ENCODE measurements at regions not wholly inside any gene's neighbourhood (a gene's known extent, or its start where the extent isn't known, plus 50 kb on each side); places are given as distances from the start of the nearest gene placed in this dataset.
"Not testable (repeated sequence)": the region's sequence is repeated elsewhere in the genome, so short reads cannot be mapped to it uniquely, and the experiment has no call there.

DNA sequence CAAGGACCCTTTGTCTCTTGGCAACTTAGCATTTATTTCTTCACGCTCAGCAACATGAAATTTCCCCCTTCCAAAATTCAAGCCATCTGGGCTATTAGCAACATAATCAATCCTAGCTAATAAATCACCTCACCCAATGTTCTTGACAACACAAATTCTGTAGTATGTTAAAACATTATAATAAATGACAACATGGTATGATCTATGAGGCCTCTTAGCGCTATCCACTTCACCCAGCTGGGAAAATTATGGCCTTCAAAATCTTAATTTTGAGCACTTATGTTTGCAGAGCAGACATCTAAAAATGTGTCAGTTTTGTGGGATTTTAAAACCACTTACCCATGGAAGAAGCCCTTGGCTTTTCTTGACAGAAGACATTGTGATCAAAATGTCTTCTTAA, 181.9 kb downstream of the HDGFL1 start:
- DNase-seq = no peak

DNA sequence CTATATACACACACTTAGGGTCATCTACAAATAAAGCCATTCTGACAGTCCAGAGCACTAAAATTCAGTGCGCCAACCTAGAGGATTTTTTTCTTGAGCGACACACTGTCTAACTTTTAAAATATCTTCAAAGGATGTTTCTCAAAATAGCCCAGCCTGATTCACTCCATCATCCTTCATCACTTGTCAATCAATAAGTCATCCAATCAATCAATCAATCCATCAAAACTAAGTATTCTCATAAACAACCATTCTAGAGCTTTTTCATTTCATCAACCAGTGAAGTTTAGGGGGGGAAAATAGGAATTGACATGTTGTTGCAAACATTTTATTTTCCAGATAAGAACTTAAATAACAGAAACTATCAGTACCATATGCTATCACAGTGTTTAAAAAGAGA, 183.2 kb downstream of the HDGFL1 start:
- DNase-seq = no peak

DNA sequence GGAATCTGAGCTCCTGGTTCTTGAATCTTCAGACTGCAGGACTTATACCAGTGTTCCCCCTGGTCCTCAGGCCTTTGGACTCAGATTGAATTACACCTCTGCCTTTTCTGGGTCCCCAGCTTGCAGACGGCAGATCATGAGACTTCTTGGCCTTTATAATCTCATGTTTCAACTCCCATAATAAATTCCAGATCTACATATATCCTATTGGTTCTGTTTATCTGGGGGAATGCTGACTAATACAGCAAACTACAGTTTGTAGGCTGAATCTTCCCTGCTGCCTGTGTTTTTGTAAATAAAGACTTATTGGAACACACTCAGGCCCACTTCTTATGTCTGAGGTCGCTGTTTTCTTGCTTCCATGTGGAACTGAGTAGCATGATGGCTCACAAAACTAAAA, 184.7 kb downstream of the HDGFL1 start:
- no peak for DNase-seq

- DNase-seq = no peak
Observed at GRCh38 chr6:22755605-22756004, 186.2 kb downstream of the HDGFL1 start.

DNA sequence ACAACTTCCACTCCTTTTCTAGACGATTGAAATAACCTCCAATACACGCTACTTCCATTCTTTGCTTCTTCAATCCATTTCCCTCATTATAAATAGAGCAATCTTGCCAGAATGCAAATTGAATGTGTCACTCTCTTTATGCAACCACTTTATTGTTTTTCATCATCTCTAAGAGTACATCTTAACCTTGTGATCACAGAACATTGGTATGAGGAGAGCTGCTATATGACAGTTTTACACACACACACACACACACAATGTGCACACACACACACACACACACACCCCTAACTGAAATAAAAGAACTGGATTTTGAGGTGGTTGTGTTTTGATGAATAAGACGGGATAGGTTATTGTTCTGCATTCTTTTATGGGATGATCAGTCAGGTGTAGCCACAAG, 187.0 kb downstream of the HDGFL1 start:
- DNase-seq = no peak

DNA sequence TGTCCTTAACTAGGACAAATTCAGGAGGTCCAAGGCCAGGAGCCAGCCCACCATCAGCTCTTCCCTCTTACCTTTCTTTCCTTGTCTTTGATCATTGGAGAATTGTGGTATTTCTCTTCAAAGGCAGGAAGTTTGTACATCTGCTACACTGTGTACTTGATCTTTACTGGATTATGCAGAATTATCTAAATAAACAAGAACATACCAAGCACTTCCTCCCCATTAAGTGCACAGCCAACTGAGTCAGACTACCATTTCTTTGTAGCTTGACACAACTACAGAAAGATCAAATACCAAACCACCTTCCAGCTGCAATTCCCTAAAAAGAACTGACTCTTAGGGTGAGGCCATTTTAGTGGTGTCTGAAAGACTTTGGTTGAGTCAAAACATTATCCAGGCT, 195.1 kb downstream of the HDGFL1 start:
- no peak for DNase-seq

DNA sequence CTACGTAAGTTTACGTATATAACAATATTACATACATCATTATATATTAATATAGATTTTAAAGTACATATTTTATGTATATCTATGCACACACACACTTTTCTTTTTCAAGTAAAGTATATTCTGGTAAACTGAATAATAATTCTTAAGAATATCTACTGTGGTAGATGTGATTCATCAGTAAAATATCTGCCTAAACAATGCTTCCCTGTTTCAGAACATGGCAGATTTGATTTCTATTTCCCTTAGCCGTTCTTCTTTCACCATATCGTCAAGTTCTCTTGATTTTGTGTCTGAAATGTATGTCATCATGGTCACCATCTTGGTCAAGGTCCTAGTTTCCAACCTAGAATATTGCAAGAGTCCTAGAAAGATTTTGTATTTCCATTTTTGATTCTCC, 195.6 kb downstream of the HDGFL1 start:
- DNase-seq = no peak

- DNase-seq = no peak
Observed at GRCh38 chr6:22766979-22767378, 197.6 kb downstream of the HDGFL1 start.

DNA sequence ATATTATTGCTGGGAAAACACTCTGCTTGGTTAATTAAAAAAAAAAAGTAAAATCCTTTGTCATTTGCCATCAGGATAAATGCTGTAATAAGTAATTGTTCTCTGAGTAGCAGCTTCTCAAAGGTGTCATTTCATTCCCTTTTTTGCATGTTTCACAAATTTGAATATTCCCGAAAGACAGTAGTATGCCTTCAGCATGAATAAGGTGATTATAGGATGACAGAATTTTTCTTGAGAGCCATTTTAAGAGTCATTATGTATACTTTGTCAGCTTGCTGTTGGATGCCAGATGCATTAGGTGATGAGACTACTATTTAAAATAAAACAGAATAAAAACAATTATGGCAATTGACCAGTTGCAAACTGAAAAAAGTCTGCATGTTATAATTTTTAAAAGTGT, 200.7 kb downstream of the HDGFL1 start:
- no peak for DNase-seq

DNA sequence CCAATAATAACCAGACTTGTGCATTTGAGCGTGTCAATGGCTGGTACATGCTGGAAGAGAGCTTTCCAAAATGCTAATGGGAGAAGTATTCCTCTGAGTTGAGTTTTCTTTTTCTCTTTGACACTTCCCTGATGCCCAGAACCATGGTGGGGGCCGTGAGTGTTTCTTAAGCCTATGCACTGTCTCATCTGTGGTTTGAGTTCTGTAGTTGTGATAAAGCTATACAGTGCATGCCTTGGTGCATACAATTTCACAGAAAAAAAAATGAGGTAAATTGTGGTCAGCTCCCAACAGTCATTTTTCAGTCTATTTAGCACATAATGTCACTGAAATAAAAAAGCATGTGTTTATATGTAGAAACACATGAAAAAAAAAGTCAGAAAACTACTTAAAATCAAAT, 204.8 kb downstream of the HDGFL1 start:
- no peak for DNase-seq

DNA sequence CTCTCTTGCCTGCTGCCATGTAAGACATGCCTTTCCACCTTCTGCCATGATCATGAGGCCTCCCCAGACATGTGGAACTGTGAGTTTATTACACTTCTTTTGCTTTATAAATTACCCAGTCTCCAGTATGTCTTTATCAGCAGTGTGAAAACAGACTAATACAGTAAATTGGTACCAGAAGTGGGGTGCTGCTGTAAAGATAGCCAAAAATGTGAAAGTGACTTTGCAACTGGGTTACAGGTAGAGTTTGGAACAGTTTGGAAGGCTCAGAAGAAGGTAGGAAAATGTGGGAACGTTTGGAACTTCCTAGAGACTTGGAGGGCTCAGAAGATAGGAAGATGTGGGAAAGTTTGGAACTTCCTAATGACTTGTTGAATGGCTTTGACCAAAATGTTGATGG, 209.1 kb downstream of the HDGFL1 start:
- not testable (repeated sequence) for DNase-seq

- DNase-seq = no peak
Observed at GRCh38 chr6:22779062-22779461, 209.7 kb downstream of the HDGFL1 start.

DNA sequence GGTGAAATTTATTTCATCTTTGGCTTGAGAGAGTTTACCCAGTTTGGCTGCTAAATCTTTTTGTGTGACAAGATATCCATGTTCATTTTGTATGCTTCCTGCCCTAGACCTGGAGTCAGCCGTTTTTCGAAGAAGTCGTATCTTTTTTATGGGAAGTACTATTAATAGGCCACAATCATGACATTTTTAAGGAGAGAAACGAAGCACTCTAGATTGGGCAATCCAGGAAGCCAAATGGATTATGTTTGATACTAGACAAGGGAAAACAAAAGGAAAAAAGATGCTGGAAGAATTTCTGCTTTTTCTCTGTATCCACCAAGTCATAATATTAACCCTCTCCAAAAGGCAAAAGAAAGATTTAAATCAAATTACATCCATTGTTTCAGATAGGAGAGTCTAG, 214.6 kb downstream of the HDGFL1 start:
- no peak for DNase-seq

GRCh38 chr6:22784601-22785410, 215.4 kb downstream of the HDGFL1 start:
- no peak for DNase-seq

DNA sequence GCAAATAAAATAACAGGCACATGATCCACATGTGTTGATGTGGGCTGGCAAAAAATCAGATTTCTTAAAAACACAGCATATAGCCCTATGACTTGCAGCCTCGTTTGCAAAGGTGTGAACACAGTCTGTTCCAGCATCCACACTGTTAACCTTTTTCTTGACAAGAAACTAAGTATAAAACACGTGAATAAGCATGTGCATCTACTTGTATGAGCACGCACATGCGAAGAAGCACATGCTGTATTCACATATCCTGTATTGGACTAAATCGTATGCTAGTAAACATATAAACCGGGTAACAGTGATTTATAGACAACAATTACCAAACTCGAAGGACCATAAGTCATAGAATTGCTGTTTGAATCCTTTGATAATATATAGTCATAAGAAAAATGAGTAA, 218.7 kb downstream of the HDGFL1 start:
- DNase-seq = no peak

GRCh38 chr6:22789315-22789714, 219.9 kb downstream of the HDGFL1 start:
- DNase-seq = no peak

- no peak for DNase-seq
Observed at GRCh38 chr6:22794844-22795243, 225.5 kb downstream of the HDGFL1 start.

DNA sequence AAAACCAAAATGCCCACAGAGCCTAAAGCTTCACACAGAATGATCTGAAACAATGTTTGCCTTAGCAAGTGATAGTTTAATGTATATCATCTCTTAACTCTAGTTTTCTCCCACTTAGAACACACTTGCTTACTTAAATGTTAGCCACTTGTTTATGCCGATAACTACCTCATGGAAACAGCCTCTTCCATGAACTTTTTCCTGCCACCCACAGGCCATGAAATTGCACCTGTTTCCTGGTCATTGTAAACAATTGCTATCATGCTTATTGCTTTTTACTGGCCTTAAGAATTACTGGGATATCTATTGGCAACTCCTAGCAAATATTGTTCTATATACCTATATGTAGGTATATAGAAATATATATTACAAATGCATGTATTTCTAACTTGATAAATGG, 231.1 kb downstream of the HDGFL1 start:
- no peak for DNase-seq

- DNase-seq = no peak
Observed at GRCh38 chr6:22801831-22802230, 232.5 kb downstream of the HDGFL1 start.

- no peak for DNase-seq
Observed at GRCh38 chr6:22804620-22805261, 235.4 kb downstream of the HDGFL1 start.

DNA sequence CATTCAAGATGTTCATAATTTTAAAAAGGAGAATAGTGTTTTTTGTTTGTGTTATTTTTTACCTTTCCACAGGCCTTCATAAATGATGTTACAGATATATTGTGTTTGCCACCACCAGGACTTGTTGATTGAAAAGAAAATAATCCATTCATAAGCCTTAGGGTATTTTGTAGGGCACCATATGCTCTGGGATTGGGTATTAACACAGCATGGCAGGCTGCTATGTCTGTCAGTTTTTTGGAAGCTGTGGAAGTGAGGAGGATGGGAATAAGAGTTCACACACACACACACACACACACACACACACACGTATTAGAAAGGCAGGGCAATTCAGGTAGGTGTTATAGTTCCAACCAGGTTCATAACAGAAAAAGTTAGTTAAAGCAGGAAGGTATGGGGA, 237.9 kb downstream of the HDGFL1 start:
- no peak for DNase-seq

DNA sequence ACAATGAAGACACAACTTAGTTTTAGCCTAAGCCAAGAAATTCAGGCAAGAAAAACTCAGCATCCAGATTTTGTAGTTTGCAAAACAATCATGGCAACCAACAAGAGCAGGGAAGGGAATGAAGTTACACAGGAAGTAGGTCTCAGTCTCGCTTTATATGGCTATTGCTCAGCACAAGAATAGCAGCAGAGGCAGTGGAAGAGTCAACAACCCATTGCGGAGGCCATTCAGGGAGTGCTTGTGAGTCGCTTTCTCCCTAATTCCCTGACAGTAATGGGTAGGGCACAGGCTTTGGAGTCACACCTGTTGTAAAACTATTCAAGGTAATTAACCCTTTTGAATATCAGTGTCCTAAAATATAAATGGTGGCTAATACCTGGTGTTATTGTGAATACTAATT, 238.5 kb downstream of the HDGFL1 start:
- DNase-seq = no peak

- DNase-seq = no peak
Observed at GRCh38 chr6:22808466-22808865, 239.1 kb downstream of the HDGFL1 start.

DNA sequence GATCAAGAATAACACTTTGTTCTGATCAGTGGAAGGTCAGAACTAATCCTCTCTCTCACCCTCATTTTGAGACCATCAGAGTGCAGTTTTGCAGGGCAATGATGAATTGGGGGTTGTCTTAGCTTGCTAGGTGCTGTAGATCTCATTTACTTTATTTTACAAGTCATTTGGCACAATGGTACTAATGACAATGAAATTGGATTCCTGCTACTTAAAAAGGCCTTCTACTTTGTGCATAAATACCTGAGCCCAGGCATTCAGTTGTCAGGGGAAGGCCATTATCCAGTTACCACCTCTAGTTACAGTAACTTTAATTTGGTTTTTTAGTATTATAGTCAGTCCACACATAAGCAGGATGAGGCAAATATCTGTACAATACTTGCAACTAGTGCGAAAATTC, 240.0 kb downstream of the HDGFL1 start:
- DNase-seq = no peak

DNA sequence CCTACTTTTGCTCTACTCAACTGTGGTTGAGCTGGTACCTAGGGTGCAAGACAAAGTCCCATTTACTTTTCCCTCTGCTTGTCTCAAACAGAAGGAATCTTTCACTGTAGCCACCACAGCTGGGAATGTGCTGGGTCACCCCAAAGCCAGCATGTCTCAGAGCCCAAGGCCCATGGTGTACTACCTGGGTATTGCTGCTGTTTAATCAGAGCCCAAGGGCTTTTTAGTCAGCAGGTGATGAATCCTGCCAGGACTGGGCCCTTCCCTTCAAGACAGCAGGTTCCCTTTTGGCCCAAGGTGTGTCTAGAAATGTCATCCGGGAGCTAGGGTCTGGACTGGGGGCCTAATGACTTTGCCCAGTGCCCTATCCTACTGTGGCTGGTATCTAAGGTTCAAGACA, 249.8 kb downstream of the HDGFL1 start:
- no peak for DNase-seq
